ENCODE measurements at regions not wholly inside any gene's neighbourhood (a gene's known extent, or its start where the extent isn't known, plus 50 kb on each side); places are given as distances from the start of the nearest gene placed in this dataset.

- H3K27ac ChIP-seq (ENCODE audit: low read length): no peak overlapping the region
- intact Hi-C loops (cut with micrococcal nuclease; ENCODE audit: unreplicated experiment) (no loop called here), in situ Hi-C loops (cut with HindIII; ENCODE audit: low pct_unique_long_range_greater_than_20kb, low sequenced_read_pairs) (no loop called here)
- no peaks in the 10 kb centered on the region for H3K4me1 ChIP-seq (ENCODE audit: control insufficient read depth, insufficient read depth, low read length)
- no peaks in the 10 kb centered on the region for H3K36me3 ChIP-seq (ENCODE audit: control insufficient read depth, insufficient read depth, low read length)
- BruUV-seq (replicated peaks): no TSS peak
- no peak for TF ChIP-seq TCF7L2 (IDR thresholded peaks at IDR 0.05; ENCODE audit: low read depth, low read length)
- no peaks in the 10 kb centered on the region for H3K27me3 ChIP-seq (ENCODE audit: control insufficient read depth, insufficient read depth, low read length)
- H3K9me3 ChIP-seq (ENCODE audit: control insufficient read depth, insufficient read depth, low read depth, low read length): no peaks in the 10 kb centered on the region
- POLR2A ChIA-PET: no interaction called here
- ATAC-seq (no peak), DNase-seq (ENCODE audit: low read depth, low spot score) (no peak)
- CTCF ChIA-PET: no interaction called here
- no peak overlapping the region for H3K4me3 ChIP-seq (ENCODE audit: low read depth in 2 of 2, low read length in 2 of 2)
Measured at GRCh38 chr13:18996221-18996620, 185.4 kb downstream of the TUBA3C start.

DNA sequence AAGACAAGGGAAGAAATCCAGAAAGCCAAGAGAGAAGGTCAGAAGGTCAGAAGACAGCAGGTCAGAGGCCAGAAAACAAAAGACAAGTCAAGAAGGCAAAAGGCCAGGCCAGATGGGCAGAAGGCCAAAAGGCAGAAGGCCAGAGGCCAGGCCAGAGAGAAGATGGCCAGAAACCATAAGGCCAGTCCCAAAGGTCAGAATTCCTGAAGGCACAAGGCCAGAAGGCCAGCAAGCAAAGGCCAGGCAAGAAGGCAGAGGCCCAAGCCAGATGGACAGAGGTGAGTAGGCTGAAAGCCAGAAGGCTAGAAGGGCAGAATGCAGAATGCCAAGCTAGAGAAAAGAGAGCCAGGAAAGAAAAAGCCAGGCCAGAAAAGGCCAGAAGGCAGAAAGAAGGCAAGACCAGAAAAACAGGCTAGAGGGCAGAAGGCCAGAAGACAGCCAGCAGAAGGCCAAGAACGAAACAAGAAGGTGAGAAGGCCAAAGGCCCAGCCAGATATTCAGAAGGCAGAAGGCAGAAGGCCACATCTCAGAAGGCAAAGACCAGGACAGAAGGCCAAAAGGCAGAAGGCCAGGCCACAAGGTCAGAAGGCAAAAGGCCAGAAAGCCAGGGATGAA, 186.3 kb downstream of the TUBA3C start:
- no peaks in the 10 kb centered on the region for H3K36me3 ChIP-seq (ENCODE audit: control insufficient read depth, insufficient read depth, low read length)
- in situ Hi-C loops (cut with HindIII; ENCODE audit: low pct_unique_long_range_greater_than_20kb, low sequenced_read_pairs) (no loop called here), intact Hi-C loops (cut with micrococcal nuclease; ENCODE audit: unreplicated experiment) (no loop called here)
- POLR2A ChIA-PET: no interaction called here
- ATAC-seq: no peak
- TF ChIP-seq POLR2AphosphoS5 (IDR thresholded peaks at IDR 0.05; ENCODE audit: low read depth, low read length): no peak
- no peak for TF ChIP-seq TCF7L2 (IDR thresholded peaks at IDR 0.05; ENCODE audit: low read depth, low read length)
- TF ChIP-seq SIN3A (IDR thresholded peaks at IDR 0.05; ENCODE audit: borderline replicate concordance, insufficient read depth, low read depth, low read length): no peak
- no peak for TF ChIP-seq CTCF (IDR thresholded peaks at IDR 0.05)
- no peak for TF ChIP-seq REST (IDR thresholded peaks at IDR 0.05; ENCODE audit: insufficient read depth in 1 of 2, low read depth in 2 of 2, low read length in 1 of 2)
- no peaks in the 10 kb centered on the region for H3K9me3 ChIP-seq (ENCODE audit: control insufficient read depth, insufficient read depth, low read depth, low read length)
- no peak overlapping the region for H3K27ac ChIP-seq (ENCODE audit: low read length)
- no TSS peak for BruUV-seq (replicated peaks)
- no peaks in the 10 kb centered on the region for H3K4me1 ChIP-seq (ENCODE audit: control insufficient read depth, insufficient read depth, low read length)
- H3K4me3 ChIP-seq (ENCODE audit: low read depth in 2 of 2, low read length in 2 of 2): no peak overlapping the region
- DNase-seq (ENCODE audit: low read depth, low spot score): no peak
- CTCF ChIA-PET: no interaction called here
- H3K27me3 ChIP-seq (ENCODE audit: control insufficient read depth, insufficient read depth, low read length): no peaks in the 10 kb centered on the region

- intact Hi-C loops (cut with micrococcal nuclease; ENCODE audit: unreplicated experiment) (no loop called here), in situ Hi-C loops (cut with HindIII; ENCODE audit: low pct_unique_long_range_greater_than_20kb, low sequenced_read_pairs) (no loop called here)
- no TSS peak for BruUV-seq (replicated peaks)
- Histone ChIP-seq H3K36me3 (ENCODE audit: control insufficient read depth, insufficient read depth, low read length) (no peaks in the 10 kb centered on the region), H3K4me1 (ENCODE audit: control insufficient read depth, insufficient read depth, low read length) (no peaks in the 10 kb centered on the region), H3K27me3 (ENCODE audit: control insufficient read depth, insufficient read depth, low read length) (no peaks in the 10 kb centered on the region), H3K4me3 (ENCODE audit: low read depth in 2 of 2, low read length in 2 of 2) (no peak overlapping the region), H3K27ac (ENCODE audit: low read length) (no peak overlapping the region), H3K9me3 (ENCODE audit: control insufficient read depth, insufficient read depth, low read depth, low read length) (no peaks in the 10 kb centered on the region)
- ATAC-seq (no peak), DNase-seq (ENCODE audit: low read depth, low spot score) (no peak)
- TF ChIP-seq TCF7L2 (IDR thresholded peaks at IDR 0.05; ENCODE audit: low read depth, low read length): no peak
- no peak for TF ChIP-seq SIN3A (IDR thresholded peaks at IDR 0.05; ENCODE audit: borderline replicate concordance, insufficient read depth, low read depth, low read length)
- no peak for TF ChIP-seq REST (IDR thresholded peaks at IDR 0.05; ENCODE audit: insufficient read depth in 1 of 2, low read depth in 2 of 2, low read length in 1 of 2)
- TF ChIP-seq POLR2AphosphoS5 (IDR thresholded peaks at IDR 0.05; ENCODE audit: low read depth, low read length): no peak
- no peak for TF ChIP-seq CTCF (IDR thresholded peaks at IDR 0.05)
- ChIA-PET POLR2A (no interaction called here), CTCF (no interaction called here)
Measured at GRCh38 chr13:18993884-18994660, 187.6 kb downstream of the TUBA3C start.
